HuH-7.5 (cell line): ENCODE measurements at regions not wholly inside any gene's neighbourhood (a gene's known extent, or its start where the extent isn't known, plus 50 kb on each side); places are given as distances from the start of the nearest gene placed in this dataset.
"Not testable (repeated sequence)": the region's sequence is repeated elsewhere in the genome, so short reads cannot be mapped to it uniquely, and the experiment has no call there.

Experiments used
- DNase-seq: peaks from one replicate; pipeline ENCODE4 v3.0.0; 2011; ENCODE audit warnings: low spot score

DNA sequence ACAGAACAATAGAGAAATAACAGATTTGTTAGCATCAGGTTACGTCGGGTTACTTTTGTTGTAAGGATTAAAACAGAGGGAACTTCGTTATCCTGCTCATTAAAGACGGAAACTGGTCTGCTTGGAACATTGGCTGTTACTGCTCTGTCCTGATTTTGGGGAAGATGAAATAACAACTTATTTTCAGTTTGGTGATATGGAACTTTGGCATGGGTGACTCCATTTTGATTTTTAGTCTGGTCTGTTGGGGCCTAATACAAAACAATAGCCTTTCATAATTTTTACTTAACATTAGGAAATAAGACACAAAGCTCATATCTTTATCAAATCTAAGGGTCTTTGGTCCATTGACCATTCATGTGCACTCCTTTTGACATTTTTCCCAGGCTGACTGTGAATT, 220.5 kb upstream of the DUSP10 start:
- no peak for DNase-seq

DNA sequence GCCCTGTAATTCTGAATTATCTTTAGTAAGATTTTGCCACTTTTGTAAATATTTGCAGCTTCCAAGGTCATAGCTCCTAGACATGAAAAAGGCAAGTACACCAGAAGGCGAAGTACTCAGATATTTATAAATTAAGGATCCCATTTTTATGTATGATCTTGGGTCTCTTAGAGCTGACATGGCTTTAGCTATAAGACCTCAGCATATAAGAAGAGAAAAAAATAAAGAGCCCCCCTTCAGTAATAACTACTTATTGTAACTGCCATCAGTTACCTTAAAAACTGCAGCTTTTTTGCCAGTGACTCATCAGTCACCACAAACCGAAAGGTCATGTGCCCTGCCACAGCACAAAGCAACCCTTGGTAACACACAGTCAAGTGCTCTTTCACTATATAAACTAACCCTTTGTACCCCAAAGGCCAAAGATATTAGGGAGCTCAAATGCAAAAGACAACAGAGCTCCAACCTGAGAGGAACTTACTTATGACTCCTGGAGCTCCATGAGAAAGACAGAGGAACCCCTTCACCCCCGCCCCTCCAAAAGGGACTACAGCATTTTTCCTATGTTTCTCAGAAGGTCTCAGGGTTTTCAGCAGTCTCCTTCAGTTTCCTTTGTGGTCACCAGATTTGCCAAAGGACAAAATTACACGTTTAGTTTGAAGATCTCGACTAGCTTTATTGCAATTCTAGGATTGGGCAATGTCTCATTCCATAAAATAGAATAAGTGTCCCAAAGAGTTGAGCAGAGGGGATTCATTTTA, 219.8 kb upstream of the DUSP10 start:
- DNase-seq = no peak

DNA sequence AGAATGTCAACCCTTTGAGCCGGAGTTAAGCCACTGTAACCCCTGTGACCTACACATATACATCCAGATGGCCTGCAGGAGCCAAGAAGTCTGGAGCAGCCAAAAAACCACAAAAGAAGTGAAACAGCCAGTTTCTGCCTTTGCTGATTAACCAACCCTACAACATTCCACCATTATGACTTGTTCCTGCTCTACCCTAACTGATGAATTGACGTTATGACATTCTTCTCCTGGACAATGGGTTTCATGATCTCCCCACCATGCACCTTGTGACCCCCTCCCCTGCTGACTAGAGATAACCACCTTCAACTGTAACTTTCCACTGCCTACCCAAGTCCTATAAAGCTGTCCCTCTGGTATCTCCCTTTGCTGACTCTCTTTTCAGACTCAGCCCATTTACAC, 216.3 kb upstream of the DUSP10 start:
- DNase-seq = not testable (repeated sequence)

DNA sequence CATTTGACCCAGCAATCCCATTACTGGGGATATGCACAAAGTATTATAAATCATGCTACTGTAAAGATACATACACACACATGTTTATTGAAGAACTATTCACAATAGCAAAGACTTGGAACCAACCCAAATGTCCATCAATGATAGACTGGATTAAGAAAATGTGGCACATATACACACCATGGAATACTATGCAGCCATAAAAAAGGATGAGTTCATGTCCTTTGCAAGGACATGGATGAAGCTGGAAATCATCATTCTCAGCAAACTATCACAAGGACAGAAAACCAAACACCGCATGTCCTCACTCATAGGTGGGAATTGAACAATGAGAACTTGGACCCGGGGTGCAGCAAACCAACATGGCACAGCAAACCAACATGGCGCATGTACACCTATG, 215.5 kb upstream of the DUSP10 start:
- DNase-seq = not testable (repeated sequence)

DNA sequence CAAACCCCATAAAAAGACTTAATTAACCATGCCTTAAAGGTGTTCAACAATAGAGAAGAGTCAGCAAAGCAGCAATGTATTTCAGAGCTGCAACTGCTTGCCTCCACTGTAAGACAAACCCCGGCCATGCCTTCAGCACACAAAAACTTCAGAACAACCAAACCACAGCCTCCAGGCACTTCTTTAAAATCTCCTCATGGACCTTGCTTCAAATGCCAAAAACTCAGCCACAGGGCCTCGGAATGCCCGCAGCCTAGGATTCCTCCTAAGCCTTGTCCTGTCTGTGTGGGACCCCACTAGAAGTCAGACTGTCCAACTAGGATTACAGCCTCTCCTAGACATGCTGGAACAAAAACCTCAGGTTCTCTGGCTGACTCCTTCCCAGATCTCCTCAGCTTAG, 208.1 kb upstream of the DUSP10 start:
- DNase-seq = no peak

DNA sequence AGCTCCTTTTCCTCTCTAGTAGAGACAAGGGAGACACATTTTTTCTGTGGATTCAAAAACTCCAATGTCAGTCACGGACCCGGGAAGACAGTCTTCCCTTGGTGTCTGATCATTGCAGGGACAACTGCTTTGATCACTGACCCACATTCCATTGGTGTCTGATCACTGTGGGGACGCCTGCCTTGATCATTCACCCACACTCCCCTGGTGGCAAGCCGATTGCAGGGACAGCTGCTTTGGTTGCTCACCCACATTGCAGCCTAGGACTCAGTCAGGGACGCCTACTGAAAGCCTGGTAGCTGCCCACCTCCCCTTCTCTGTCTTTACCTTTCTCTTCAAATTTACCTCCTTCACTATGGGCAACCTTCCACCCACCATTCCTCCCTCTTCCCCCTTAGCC, 206.6 kb upstream of the DUSP10 start:
- DNase-seq = no peak

DNA sequence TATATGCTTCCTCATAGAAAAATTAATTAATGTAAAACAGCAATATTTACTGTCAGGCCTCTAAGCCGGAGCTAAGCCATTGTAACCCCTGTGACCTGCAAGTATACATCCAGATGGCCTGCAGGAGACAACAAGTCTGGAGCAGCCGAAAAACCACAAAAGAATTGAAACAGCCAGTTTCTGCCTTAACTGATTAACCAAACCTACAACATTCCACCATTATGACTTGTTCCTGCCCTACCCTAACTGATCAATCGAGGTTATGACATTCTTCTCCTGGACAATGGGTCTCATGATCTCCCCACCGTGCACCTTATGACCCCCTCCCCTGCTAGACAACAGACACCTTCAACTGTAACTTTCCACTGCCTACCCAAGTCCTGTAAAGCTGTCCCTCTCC, 205.8 kb upstream of the DUSP10 start:
- no peak for DNase-seq

DNA sequence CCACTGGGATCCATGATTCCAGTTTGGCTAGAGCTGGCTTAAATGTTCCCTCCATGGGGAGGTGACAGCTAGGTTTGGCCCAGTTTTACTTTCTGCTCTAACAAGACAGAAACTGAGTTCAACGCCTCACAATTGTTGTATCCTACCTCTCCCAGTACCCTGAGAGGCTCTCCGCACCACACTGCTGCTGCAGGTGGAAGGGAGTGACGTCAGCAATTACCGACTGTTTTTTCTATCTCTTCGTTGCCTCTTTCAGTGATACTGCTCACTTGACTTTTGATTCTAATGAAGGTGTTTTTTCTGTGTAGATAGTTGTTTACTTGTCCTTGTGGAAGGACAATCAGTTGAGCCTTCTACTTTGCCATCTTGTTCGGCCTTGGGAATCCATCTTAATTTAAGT, 204.9 kb upstream of the DUSP10 start:
- no peak for DNase-seq

DNA sequence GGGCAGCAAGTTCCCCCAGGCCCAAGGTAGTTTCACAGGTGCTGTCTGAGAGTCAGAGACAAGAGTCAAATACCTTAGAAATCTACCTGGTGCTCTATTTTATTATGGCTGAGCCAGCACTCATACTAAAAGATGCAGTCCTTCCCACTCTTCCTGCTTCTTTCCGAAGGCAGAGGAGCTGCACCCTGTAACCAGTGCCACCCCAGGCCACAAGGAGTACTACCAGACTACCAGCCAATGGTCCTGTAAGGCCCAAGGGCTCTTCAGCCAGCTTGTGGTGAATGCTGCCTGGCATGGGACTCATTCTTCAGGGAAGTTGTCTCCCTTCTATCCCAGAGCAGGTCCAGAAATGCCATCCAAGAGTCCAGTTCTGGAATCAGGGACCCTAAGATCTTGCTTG, 203.8 kb upstream of the DUSP10 start:
- no peak for DNase-seq

DNA sequence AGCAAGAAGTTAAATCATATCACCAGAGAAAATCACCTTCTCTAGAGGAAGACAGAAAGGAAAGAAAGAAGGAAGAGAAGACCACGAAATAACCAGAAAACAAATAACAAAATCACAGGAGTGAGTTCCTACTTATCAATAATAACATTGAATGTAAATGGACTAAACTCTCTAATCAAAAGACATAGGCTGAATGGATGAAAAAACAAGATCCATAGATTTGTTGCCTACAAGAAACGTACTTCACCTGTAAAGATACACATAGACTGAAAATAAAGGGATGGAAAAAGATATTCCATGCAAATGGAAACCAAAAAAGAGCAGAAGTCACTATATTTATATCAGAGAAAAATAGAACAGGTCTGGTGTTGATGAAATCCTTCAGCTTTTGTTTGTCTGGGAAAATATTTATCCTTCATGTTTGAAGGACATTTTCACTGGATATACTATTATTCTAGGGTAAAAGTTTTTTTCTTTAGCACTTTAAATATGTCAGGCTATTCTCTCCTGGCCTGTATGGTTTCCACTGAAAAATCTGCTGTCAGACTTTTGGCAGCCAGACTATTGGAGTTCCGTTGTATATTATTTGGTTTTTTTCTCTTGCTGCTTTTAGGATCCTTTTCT, 202.5 kb upstream of the DUSP10 start:
- DNase-seq = no peak

DNA sequence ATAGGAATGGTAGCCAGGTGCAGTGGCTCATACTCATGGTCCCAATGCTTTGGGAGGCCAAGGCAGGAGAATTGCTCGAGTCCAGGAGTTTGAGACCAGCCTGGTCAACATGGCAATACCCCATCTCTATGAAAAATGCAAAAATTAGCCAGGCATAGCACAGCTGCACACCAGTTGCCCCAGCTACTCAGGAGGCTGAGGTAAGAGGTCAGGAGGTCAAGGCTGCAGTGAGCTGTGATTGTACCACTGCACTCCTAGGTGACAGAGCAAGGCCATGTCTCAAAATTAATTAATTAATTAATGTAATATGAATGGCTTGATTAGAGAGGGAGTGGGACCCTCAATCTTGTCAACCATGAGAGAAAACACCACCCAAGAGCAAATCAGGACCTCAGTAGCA, 198.7 kb upstream of the DUSP10 start:
- DNase-seq = no peak

DNA sequence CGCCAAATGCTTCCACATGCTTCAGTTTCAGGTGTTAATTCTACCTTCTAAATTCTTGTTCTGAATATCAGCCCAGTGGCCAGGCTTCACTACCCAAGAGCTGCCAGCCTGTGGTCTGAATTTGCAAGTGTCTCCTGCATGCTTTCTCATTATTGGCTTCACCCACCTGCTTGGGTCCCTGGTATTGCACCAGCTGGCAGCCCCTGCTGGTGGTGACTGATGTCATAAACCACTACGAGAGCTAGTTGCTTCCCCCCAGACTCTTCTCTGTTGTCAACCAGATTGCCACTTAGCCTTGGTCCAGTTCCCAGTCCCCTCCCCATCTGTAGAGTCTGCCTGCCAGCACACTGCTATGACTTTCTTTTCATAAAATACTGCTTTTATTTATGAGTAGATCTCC, 197.7 kb upstream of the DUSP10 start:
- DNase-seq = no peak

DNA sequence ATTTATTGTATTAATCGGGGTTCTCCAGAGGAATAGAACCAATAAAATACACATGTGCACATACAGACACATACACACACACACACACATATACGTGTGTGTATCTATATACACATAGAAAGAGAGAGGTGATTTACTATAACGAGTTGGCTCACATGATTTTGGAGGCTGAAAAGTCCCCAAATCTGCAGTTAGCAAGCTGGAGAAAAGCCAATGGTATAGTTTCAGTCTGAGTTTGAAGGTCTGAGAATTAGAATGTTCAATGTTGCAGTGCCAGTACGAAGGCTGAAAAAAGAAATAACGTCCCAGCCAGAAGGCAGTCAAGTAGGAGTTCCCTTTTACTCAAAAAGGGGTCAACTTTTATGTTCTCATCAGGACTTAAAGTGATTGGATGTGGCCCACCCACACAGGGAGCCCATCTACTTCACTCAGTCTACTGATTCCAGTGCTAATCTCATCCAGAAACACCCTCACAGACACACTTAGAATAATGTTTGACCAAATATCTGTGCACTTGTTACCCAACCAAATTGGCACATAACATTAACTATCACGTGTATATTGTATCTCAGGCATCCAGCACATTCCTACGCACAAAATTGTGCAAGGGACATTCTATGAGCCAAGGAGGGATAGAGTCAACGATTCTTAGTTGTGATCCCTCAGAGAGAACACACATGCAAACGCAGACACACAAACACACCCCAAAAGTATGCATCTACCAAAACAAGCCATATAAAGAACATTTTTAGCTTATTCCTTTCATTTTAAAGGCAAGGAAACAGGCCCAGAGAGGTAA, 195.5 kb upstream of the DUSP10 start:
- no peak for DNase-seq

DNA sequence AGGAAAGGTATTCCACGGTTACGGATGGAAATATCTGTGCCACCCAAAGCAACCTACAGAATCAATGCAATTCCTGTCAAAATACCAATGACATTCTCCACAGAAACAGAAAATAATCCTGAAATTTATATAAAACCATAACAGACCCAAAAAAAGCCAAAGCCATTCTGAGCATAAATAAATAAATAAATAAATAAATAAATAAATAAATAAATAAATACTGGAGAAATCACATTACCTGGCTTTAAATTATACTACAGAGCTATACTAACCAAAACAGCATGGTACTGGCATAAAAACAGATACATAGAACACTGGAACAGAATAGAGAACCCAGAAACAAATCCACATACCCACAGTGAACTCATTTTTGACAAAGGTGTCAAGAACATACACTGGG, 191.9 kb upstream of the DUSP10 start:
- DNase-seq = no peak

DNA sequence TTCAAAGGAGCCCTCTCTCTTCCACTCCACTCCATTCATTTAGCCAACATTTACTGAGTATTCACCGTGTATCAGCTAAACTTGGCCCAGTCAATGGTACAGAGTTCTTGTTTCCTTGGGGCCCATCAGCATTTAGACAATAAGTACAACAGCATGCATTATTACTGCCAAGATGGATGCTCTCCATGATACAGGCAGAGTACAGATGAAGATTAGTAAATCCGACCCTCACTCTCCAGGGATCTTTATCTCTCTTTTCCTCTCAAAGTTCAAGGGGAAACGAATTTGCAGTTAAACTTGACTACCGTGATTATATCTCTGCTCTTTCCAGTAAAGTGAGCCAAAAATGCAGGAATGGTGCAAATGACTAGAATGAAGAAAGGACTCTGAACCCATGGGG, 184.6 kb upstream of the DUSP10 start:
- DNase-seq = no peak

DNA sequence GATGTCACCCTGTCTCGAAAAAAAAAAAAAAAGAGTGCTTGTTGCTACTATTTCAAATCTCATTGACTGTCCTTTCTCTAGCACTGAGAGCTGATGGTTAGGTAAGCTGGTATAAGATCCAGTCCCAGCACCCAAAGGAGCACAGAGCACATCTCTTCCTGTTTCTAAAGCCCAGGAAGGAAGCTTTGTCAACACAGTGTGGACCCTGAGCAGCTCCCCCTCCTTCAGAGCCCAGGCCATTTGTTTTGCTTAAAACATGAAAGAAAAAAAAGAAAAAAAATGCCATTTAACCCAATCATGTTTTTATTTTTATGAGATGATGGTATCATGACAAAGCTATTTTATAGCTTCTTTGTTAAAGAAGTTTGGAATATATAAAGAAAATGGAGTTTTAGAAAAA, 184.1 kb upstream of the DUSP10 start:
- no peak for DNase-seq

DNA sequence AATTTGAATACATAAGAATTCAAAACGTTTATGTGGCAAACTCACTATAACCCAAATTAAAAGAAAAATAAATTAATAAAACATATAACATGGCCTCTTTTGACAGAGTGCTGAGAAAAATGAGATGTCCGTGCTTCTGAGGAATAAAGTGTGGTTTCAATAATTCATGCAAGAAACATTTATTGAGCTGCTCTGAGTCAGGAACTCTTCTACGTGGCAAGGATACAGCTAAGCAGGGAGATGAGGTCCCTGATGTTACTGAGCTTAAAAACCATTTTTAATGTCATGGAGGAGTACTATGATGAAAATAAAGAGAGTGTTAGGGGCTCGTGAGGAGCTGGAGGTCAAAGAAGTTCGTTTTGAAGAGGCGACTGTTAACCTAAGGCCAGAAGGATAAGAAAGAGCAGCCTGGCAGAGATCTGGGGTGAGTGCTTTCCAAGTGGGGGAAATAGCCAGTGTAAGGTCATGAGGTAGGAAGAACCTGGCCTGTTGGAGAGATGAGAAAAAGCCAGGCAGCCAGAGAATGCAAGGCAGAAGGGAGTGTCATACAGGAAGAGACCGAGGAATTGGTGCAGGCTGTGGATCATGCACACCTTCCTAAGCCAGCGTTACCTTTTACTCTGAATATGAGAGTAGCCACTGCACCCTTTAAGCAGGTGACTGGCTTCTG, 182.2 kb upstream of the DUSP10 start:
- no peak for DNase-seq

DNA sequence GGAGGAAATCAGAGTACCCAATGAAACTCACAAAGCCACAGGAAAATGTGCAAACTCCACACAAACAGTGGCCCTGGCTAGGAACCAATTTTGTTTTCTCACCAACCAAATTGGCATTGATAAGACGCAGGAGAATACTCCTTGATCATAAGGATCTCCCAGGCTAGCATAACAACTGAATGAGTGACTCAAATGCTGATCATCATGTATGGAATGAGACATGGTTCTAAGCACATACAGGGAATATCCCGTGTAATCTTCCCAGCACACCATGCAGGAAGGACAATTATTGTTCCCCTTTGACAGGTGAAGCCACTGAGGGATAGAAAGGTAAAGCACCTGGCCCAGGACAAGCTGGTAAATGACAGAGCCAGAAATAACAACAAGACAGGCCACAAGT, 180.0 kb upstream of the DUSP10 start:
- DNase-seq = no peak

DNA sequence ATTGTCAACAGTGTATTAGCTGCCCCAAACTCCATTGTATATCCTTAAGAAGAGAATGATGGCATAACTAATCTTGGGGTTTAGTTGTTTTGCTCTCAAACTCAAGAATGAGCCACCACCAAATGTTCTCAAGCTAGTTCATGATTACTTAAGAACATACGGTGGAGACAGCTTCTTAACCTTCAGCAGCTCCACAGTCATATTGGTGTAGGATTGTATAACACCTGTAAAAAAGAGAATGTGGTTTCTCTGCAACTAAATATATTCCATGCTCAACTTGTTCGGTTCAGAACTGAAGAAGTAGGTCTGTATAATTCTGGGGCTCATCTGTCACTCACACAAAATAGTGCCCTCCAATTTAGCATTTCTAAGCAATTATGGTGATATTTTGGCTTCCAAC, 177.9 kb upstream of the DUSP10 start:
- DNase-seq = no peak

DNA sequence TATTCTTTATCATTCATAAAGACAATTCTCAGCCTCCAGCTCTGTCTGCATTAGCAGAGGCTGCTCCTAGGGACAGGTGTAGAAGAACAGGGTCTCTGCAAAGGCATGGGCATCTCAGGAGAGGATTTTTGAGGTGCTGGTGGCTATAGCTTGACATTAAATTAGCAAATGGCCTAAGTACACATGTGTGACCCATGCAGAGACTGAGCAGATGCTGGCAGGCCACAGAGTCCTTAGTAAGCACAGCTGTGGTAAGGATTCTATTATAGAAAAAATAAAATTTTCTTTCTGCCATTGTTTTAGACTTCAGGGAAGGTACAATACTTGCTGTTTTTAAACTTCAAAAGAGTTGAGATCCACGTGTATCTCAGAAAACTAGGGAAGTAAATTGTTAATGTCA, 177.5 kb upstream of the DUSP10 start:
- no peak for DNase-seq

DNA sequence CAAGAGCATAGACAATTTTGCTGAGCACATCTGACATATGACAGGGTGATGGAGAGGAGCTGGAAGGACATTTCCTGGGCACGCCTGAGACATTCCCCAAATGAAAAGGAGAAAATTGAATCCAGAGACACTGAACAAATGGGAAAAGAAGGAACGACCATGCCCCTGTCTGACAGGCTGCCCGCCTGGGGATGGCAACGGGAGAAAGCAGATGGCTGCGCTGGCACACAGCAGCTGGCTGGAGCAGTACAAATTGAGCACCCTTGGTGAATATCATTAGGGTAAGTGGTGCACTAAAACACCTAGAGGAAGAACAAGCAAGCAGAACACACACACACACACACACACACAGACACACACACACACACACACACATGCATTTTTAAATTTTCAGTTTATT, 174.3 kb upstream of the DUSP10 start:
- no peak for DNase-seq

DNA sequence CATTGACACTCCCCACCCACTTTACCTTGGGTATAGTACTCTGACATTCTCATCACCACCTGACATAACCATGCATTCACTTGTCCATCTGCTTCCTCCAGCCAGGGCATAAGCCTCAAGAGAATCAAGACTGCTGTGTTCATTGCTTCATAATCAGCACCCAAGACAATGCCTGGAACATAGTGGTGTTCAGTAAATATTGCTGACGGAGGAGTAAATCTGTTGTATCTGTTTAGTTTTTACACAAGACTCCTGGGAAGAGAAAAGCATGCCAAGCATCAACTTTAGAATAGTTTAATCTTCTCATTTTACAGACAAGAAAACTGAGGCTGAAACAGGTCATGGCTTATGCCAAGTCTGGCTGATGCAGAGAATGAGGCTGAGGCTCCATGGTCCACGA, 173.9 kb upstream of the DUSP10 start:
- no peak for DNase-seq
